Upper lobe of left lung (tissue), 4 donors: ENCODE measurements at regions not wholly inside any gene's neighbourhood (a gene's known extent, or its start where the extent isn't known, plus 50 kb on each side); places are given as distances from the start of the nearest gene placed in this dataset.

Experiments
- EP300 ChIP-seq, 4 donors: sonication (generic); formaldehyde crosslinking; IDR thresholded peaks; one replicate each; pipeline ENCODE4 v1.5.1; 2017; ENCODE audit warnings: antibody characterized with exemption in 4 of 4, control low read depth in 2 of 4
- POLR2A ChIP-seq, 4 donors: fragments of 450-650 bp; IDR thresholded peaks; one replicate each; pipeline ENCODE4 v1.5.1; 2016 to 2017; ENCODE audit warnings: antibody characterized with exemption in 4 of 4, mild to moderate bottlenecking in 2 of 4
- TF ChIP-seq, protein P1 (sequence below), 6 experiments: fragments of 450-650 bp in 4 of 6; fragments of 200-600 bp in 2 of 6; sonication (generic) in 2 of 6; IDR thresholded peaks; one replicate each; pipeline ENCODE4 v1.5.1; 2016 to 2019; ENCODE audit warnings: antibody characterized with exemption in 6 of 6

DNA sequence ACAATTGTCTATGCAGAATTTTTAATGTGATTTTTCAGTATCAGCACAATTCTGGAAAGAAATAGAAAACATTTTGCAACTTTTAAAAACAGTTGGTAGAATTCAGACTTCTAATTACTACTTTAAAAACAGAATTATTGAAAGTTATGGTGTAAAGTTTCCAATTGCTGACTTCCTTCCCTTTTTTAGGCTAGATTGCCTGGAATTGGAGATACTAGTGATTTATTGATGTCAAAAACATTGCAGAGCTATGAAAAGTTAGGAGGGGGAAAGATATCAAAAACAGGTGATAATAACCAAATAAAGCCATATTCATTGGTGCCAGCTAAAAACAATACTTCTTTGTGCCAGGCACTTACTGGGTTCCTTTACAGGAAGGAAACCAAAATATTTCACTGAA, 485.5 kb downstream of the TMEM135 start:
- TF ChIP-seq, protein P1, sequence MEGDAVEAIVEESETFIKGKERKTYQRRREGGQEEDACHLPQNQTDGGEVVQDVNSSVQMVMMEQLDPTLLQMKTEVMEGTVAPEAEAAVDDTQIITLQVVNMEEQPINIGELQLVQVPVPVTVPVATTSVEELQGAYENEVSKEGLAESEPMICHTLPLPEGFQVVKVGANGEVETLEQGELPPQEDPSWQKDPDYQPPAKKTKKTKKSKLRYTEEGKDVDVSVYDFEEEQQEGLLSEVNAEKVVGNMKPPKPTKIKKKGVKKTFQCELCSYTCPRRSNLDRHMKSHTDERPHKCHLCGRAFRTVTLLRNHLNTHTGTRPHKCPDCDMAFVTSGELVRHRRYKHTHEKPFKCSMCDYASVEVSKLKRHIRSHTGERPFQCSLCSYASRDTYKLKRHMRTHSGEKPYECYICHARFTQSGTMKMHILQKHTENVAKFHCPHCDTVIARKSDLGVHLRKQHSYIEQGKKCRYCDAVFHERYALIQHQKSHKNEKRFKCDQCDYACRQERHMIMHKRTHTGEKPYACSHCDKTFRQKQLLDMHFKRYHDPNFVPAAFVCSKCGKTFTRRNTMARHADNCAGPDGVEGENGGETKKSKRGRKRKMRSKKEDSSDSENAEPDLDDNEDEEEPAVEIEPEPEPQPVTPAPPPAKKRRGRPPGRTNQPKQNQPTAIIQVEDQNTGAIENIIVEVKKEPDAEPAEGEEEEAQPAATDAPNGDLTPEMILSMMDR (IDR thresholded peaks at IDR 0.05), result no peak
- no peak for TF ChIP-seq EP300 (IDR thresholded peaks at IDR 0.05)
- no peak for TF ChIP-seq POLR2A (IDR thresholded peaks at IDR 0.05)
